ENCODE measurements at regions not wholly inside any gene's neighbourhood (a gene's known extent, or its start where the extent isn't known, plus 50 kb on each side); places are given as distances from the start of the nearest gene placed in this dataset.

DNA sequence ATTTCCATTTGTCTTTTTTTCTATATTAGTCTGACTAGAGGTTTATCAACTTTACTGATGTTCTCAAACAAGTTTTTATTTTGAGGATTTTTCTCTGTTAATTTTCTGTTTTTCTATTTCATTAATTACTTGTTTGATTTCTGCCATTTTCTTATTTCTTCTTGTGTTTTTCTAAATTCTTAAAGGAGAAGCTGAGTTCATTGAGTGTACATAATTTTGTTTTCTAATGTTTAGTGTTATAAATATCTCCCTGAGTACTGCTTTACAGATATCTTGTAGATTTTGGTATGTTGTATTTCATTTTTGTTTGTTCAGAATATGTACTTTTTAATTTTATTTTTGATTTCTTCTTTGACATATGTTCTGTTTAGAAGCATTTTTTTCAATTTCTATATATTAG, 1404.3 kb upstream of the MIR17HG start:
- H3K9ac ChIP-seq (ENCODE audit: low read depth in 1 of 2, low read length in 2 of 2): no peak overlapping the region
- H3K27me3 ChIP-seq (ENCODE audit: control insufficient read depth in 1 of 2, insufficient read depth in 2 of 2, low read length in 2 of 2): no peaks in the 10 kb centered on the region
- H3K36me3 ChIP-seq (ENCODE audit: control insufficient read depth in 1 of 2, insufficient read depth in 2 of 2, low read length in 2 of 2): no peaks in the 10 kb centered on the region
- H3K4me3 ChIP-seq (ENCODE audit: low read depth in 1 of 2, low read length in 2 of 2): no peak overlapping the region
- no peaks in the 10 kb centered on the region for H3K4me1 ChIP-seq (ENCODE audit: control insufficient read depth in 1 of 2, insufficient read depth in 2 of 2, low read length in 2 of 2)
- no peak overlapping the region for H3K27ac ChIP-seq (ENCODE audit: low read depth, low read length)
- H3K9me3 ChIP-seq (ENCODE audit: control insufficient read depth in 1 of 2, low read length in 2 of 2): no peaks in the 10 kb centered on the region

DNA sequence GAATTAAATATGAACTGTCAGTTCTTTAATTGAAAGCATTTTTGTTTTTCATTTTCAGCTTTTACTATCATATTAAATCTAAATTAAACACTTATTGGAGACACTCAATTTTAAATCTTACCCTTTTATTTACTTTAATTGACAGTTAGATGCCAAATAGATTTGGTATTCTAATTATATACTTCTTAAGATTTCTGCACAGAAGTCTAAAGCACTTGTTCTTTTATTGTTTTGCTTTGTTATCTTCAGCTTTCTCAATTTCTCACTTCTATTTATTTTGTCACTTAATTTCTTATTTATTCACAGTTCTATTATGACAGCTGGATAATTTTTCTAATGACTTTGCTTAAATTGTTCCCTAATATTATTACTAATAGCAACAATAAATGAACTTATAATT, 1397.3 kb upstream of the MIR17HG start:
- Histone ChIP-seq H3K4me3 (ENCODE audit: low read depth in 1 of 2, low read length in 2 of 2) (no peak overlapping the region), H3K9me3 (ENCODE audit: control insufficient read depth in 1 of 2, low read length in 2 of 2) (no peaks in the 10 kb centered on the region), H3K27me3 (ENCODE audit: control insufficient read depth in 1 of 2, insufficient read depth in 2 of 2, low read length in 2 of 2) (no peaks in the 10 kb centered on the region), H3K4me1 (ENCODE audit: control insufficient read depth in 1 of 2, insufficient read depth in 2 of 2, low read length in 2 of 2) (no peaks in the 10 kb centered on the region), H3K36me3 (ENCODE audit: control insufficient read depth in 1 of 2, insufficient read depth in 2 of 2, low read length in 2 of 2) (no peaks in the 10 kb centered on the region), H3K27ac (ENCODE audit: low read depth, low read length) (no peak overlapping the region), H3K9ac (ENCODE audit: low read depth in 1 of 2, low read length in 2 of 2) (no peak overlapping the region)

DNA sequence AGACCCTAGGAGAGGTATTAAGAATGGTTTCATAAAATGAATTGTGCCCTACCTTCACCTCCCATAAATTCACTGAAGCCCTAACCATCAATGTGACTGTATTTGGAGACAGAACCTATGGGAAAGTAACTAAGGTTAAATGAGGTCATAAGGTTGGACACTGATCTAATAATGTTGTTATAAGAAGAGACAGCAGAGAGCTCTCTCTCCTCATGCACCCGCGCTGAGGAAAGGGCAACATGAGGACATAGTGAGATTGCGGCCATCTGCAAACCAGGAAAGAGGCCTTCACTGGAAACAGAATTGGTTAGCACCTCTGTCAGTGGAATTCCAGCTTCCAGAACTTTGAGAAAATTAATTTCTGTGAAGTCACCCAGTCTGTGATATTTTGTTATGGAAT, 1396.1 kb upstream of the MIR17HG start:
- H3K4me1 ChIP-seq (ENCODE audit: control insufficient read depth in 1 of 2, insufficient read depth in 2 of 2, low read length in 2 of 2): no peaks in the 10 kb centered on the region
- no peaks in the 10 kb centered on the region for H3K9me3 ChIP-seq (ENCODE audit: control insufficient read depth in 1 of 2, low read length in 2 of 2)
- H3K9ac ChIP-seq (ENCODE audit: low read depth in 1 of 2, low read length in 2 of 2): no peak overlapping the region
- no peak overlapping the region for H3K4me3 ChIP-seq (ENCODE audit: low read depth in 1 of 2, low read length in 2 of 2)
- no peaks in the 10 kb centered on the region for H3K36me3 ChIP-seq (ENCODE audit: control insufficient read depth in 1 of 2, insufficient read depth in 2 of 2, low read length in 2 of 2)
- no peak overlapping the region for H3K27ac ChIP-seq (ENCODE audit: low read depth, low read length)
- no peaks in the 10 kb centered on the region for H3K27me3 ChIP-seq (ENCODE audit: control insufficient read depth in 1 of 2, insufficient read depth in 2 of 2, low read length in 2 of 2)

DNA sequence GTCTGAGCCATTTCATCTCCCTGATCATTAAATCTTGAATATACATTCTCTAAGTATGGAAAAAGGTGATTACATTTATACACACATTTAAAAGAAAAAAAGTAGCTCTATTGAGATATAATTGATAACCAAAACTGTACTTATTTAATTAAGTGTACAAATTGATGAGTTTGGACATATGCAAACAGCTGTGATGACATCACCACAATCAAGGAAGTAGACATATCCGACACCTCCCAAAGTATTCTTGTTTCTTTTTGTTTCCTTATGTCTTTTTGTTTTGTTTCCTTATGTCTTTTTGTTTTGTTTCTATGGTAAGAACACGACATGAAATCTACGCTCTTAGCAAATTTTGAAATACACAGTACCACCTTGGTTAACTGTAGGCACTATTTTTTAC, 1393.9 kb upstream of the MIR17HG start:
- H3K4me1 ChIP-seq (ENCODE audit: control insufficient read depth in 1 of 2, insufficient read depth in 2 of 2, low read length in 2 of 2): no peaks in the 10 kb centered on the region
- H3K4me3 ChIP-seq (ENCODE audit: low read depth in 1 of 2, low read length in 2 of 2): no peak overlapping the region
- no peak overlapping the region for H3K9ac ChIP-seq (ENCODE audit: low read depth in 1 of 2, low read length in 2 of 2)
- H3K36me3 ChIP-seq (ENCODE audit: control insufficient read depth in 1 of 2, insufficient read depth in 2 of 2, low read length in 2 of 2): no peaks in the 10 kb centered on the region
- no peaks in the 10 kb centered on the region for H3K9me3 ChIP-seq (ENCODE audit: control insufficient read depth in 1 of 2, low read length in 2 of 2)
- H3K27me3 ChIP-seq (ENCODE audit: control insufficient read depth in 1 of 2, insufficient read depth in 2 of 2, low read length in 2 of 2): no peaks in the 10 kb centered on the region
- no peak overlapping the region for H3K27ac ChIP-seq (ENCODE audit: low read depth, low read length)

DNA sequence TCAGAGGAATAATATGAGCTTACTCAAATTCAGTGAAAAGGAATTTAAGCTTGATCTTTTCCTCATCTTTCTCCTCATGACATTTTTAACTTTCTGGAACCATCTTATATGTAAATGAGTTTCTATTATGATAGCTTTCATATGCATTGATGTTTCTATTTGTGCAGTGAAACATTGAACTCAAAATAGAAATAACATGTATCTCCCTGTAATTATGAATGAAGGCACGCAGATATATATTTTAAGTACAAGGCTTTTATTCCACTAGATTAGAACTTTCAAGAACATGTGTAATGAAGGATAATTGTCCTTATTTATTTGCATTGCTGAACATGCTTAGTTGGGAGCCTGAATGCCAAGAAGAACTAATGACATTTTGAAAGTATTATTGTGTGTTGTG, 1391.7 kb upstream of the MIR17HG start:
- H3K4me3 ChIP-seq (ENCODE audit: low read depth in 1 of 2, low read length in 2 of 2): no peak overlapping the region
- no peaks in the 10 kb centered on the region for H3K4me1 ChIP-seq (ENCODE audit: control insufficient read depth in 1 of 2, insufficient read depth in 2 of 2, low read length in 2 of 2)
- no peak overlapping the region for H3K27ac ChIP-seq (ENCODE audit: low read depth, low read length)
- no peaks in the 10 kb centered on the region for H3K9me3 ChIP-seq (ENCODE audit: control insufficient read depth in 1 of 2, low read length in 2 of 2)
- H3K9ac ChIP-seq (ENCODE audit: low read depth in 1 of 2, low read length in 2 of 2): no peak overlapping the region
- H3K27me3 ChIP-seq (ENCODE audit: control insufficient read depth in 1 of 2, insufficient read depth in 2 of 2, low read length in 2 of 2): no peaks in the 10 kb centered on the region
- H3K36me3 ChIP-seq (ENCODE audit: control insufficient read depth in 1 of 2, insufficient read depth in 2 of 2, low read length in 2 of 2): no peaks in the 10 kb centered on the region

DNA sequence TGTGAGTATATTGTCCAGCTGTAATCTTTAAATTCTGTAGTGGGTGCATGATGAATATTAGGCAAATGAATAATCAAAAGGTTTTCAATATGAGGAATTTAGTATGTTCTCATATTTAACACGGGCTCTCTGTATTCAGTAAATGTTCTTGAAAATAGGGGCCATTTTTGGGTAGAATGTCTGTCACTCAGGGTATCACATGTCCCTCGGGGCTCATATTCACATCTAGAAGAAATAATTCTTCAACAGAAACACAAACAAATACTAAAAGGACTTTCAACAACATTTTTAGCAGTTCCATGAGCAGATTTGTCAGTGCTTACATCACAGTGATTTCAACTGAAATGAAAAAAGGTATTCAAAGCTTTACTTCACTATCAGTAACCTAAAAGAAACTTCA, 1388.4 kb upstream of the MIR17HG start:
- H3K9ac ChIP-seq (ENCODE audit: low read depth in 1 of 2, low read length in 2 of 2): no peak overlapping the region
- no peaks in the 10 kb centered on the region for H3K27me3 ChIP-seq (ENCODE audit: control insufficient read depth in 1 of 2, insufficient read depth in 2 of 2, low read length in 2 of 2)
- H3K4me1 ChIP-seq (ENCODE audit: control insufficient read depth in 1 of 2, insufficient read depth in 2 of 2, low read length in 2 of 2): no peaks in the 10 kb centered on the region
- H3K36me3 ChIP-seq (ENCODE audit: control insufficient read depth in 1 of 2, insufficient read depth in 2 of 2, low read length in 2 of 2): no peaks in the 10 kb centered on the region
- H3K27ac ChIP-seq (ENCODE audit: low read depth, low read length): no peak overlapping the region
- no peaks in the 10 kb centered on the region for H3K9me3 ChIP-seq (ENCODE audit: control insufficient read depth in 1 of 2, low read length in 2 of 2)
- H3K4me3 ChIP-seq (ENCODE audit: low read depth in 1 of 2, low read length in 2 of 2): no peak overlapping the region

DNA sequence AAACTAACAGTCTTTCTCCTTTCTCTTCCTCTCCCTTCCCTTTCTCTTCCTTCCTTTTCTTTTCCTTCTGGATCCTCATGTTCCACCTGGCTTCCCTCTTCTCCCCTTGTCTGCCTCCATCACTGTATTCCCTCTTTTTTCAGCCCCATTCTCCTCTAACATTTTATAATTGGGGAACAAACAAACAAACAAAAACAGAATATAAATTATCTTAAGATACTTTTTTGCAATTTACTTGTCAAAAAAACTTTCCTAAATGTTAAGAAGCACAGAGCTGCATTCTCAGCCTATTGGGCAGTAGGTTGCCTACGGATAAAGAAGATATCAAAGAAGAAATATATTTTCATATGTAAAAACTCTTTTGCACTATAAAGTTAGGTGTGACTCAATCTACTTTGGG, 1382.2 kb upstream of the MIR17HG start:
- Histone ChIP-seq H3K27ac (ENCODE audit: low read depth, low read length) (no peak overlapping the region), H3K9me3 (ENCODE audit: control insufficient read depth in 1 of 2, low read length in 2 of 2) (no peaks in the 10 kb centered on the region), H3K4me1 (ENCODE audit: control insufficient read depth in 1 of 2, insufficient read depth in 2 of 2, low read length in 2 of 2) (no peaks in the 10 kb centered on the region), H3K27me3 (ENCODE audit: control insufficient read depth in 1 of 2, insufficient read depth in 2 of 2, low read length in 2 of 2) (no peaks in the 10 kb centered on the region), H3K9ac (ENCODE audit: low read depth in 1 of 2, low read length in 2 of 2) (no peak overlapping the region), H3K4me3 (ENCODE audit: low read depth in 1 of 2, low read length in 2 of 2) (no peak overlapping the region), H3K36me3 (ENCODE audit: control insufficient read depth in 1 of 2, insufficient read depth in 2 of 2, low read length in 2 of 2) (no peaks in the 10 kb centered on the region)

DNA sequence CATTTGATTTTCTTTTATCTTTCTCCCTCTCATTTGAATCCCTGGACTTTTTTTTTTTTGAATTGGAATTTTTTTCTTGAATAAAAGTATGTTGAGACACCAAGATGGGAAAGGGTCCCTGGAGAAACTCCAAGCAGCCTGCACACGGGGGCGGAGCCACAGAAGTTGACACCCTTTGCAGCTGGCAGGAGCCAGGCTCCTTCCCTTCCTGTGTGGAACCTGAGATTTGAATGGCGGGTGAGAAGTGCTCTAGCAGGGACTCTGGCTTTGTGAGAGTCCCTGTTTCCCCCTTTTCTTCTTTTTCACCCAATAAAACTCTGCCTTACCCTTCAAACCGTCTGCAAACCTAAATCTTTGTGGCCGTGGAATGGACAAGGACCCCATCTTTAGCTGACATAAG, 1381.0 kb upstream of the MIR17HG start:
- H3K36me3 ChIP-seq (ENCODE audit: control insufficient read depth in 1 of 2, insufficient read depth in 2 of 2, low read length in 2 of 2): no peaks in the 10 kb centered on the region
- H3K27me3 ChIP-seq (ENCODE audit: control insufficient read depth in 1 of 2, insufficient read depth in 2 of 2, low read length in 2 of 2): no peaks in the 10 kb centered on the region
- no peak overlapping the region for H3K27ac ChIP-seq (ENCODE audit: low read depth, low read length)
- no peak overlapping the region for H3K9ac ChIP-seq (ENCODE audit: low read depth in 1 of 2, low read length in 2 of 2)
- no peak overlapping the region for H3K4me3 ChIP-seq (ENCODE audit: low read depth in 1 of 2, low read length in 2 of 2)
- no peaks in the 10 kb centered on the region for H3K9me3 ChIP-seq (ENCODE audit: control insufficient read depth in 1 of 2, low read length in 2 of 2)
- H3K4me1 ChIP-seq (ENCODE audit: control insufficient read depth in 1 of 2, insufficient read depth in 2 of 2, low read length in 2 of 2): no peaks in the 10 kb centered on the region

DNA sequence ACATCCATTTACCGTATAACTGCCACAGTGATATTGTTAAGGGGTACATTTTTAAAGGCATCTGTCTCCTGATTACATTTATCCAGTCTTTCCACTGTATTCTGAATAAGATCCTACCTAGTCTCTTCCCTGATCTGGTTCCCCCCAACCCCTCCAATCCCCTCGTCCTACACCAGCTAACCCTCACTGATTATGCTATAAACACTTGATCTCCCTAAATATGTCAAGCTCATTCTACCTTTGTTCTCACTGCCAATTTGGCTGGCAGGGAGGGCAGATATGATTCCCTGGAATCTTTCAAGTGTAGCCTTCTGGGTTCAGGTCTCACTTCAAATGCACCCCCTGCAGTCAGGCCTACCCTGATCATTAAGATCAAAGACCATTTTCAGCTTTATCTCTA, 1379.8 kb upstream of the MIR17HG start:
- Histone ChIP-seq H3K27ac (ENCODE audit: low read depth, low read length) (no peak overlapping the region), H3K27me3 (ENCODE audit: control insufficient read depth in 1 of 2, insufficient read depth in 2 of 2, low read length in 2 of 2) (no peaks in the 10 kb centered on the region), H3K9ac (ENCODE audit: low read depth in 1 of 2, low read length in 2 of 2) (no peak overlapping the region), H3K4me1 (ENCODE audit: control insufficient read depth in 1 of 2, insufficient read depth in 2 of 2, low read length in 2 of 2) (no peaks in the 10 kb centered on the region), H3K9me3 (ENCODE audit: control insufficient read depth in 1 of 2, low read length in 2 of 2) (no peaks in the 10 kb centered on the region), H3K4me3 (ENCODE audit: low read depth in 1 of 2, low read length in 2 of 2) (no peak overlapping the region), H3K36me3 (ENCODE audit: control insufficient read depth in 1 of 2, insufficient read depth in 2 of 2, low read length in 2 of 2) (no peaks in the 10 kb centered on the region)

DNA sequence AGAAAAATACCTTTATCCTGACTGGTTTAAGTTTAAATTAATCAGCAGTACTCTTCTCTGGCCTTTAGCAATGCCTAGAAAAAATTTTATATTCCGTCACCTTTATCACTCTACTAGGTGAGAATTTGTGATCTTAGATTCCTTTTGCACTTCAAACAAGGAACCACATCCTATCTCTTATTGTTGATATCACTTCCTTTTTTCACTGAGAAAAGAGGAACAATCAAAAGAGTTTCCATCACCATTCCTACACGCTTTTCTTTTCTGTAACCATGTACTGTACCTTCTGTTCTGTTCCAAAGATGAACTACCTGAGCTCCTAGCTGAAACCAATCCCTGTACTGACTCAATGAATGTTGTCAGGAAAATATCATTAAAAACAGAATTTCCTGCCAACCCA, 1379.0 kb upstream of the MIR17HG start:
- Histone ChIP-seq H3K27me3 (ENCODE audit: control insufficient read depth in 1 of 2, insufficient read depth in 2 of 2, low read length in 2 of 2) (no peaks in the 10 kb centered on the region), H3K27ac (ENCODE audit: low read depth, low read length) (no peak overlapping the region), H3K36me3 (ENCODE audit: control insufficient read depth in 1 of 2, insufficient read depth in 2 of 2, low read length in 2 of 2) (no peaks in the 10 kb centered on the region), H3K9ac (ENCODE audit: low read depth in 1 of 2, low read length in 2 of 2) (no peak overlapping the region), H3K9me3 (ENCODE audit: control insufficient read depth in 1 of 2, low read length in 2 of 2) (no peaks in the 10 kb centered on the region), H3K4me3 (ENCODE audit: low read depth in 1 of 2, low read length in 2 of 2) (no peak overlapping the region), H3K4me1 (ENCODE audit: control insufficient read depth in 1 of 2, insufficient read depth in 2 of 2, low read length in 2 of 2) (no peaks in the 10 kb centered on the region)

DNA sequence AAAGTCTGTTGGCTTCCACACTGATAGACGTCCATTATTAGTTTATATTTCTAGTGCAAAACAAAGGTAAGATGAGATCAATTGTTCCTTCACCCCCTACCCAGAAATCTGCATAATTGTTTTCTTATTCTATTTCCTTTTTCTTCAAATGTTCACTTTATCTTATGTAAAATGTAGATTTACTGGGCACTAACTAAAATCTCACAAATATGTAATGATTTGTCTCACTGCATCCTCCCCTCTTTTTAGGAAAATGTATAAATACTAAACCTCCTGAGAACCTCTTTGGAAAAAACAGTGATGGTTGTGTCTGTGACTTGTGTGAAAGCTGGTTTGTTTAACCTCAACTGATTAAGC, 1377.2 kb upstream of the MIR17HG start:
- Histone ChIP-seq H3K27me3 (ENCODE audit: control insufficient read depth in 1 of 2, insufficient read depth in 2 of 2, low read length in 2 of 2) (no peaks in the 10 kb centered on the region), H3K36me3 (ENCODE audit: control insufficient read depth in 1 of 2, insufficient read depth in 2 of 2, low read length in 2 of 2) (no peaks in the 10 kb centered on the region), H3K9ac (ENCODE audit: low read depth in 1 of 2, low read length in 2 of 2) (no peak overlapping the region), H3K4me1 (ENCODE audit: control insufficient read depth in 1 of 2, insufficient read depth in 2 of 2, low read length in 2 of 2) (no peaks in the 10 kb centered on the region), H3K9me3 (ENCODE audit: control insufficient read depth in 1 of 2, low read length in 2 of 2) (no peaks in the 10 kb centered on the region), H3K27ac (ENCODE audit: low read depth, low read length) (no peak overlapping the region), H3K4me3 (ENCODE audit: low read depth in 1 of 2, low read length in 2 of 2) (no peak overlapping the region)
